Retinal pigment epithelial cell (primary cell): ENCODE measurements at regions not wholly inside any gene's neighbourhood (a gene's known extent, or its start where the extent isn't known, plus 50 kb on each side); places are given as distances from the start of the nearest gene placed in this dataset.

Source experiments
- DNase-seq: peaks from one replicate; pipeline ENCODE4 v3.0.0-alpha.2; 2010; ENCODE audit warnings: low read depth
- H3K4me3 ChIP-seq: 2 replicates; pipeline ENCODE4 v1.5.1; 2011; ENCODE audit warnings: mild to moderate bottlenecking, low read length, control low read depth, moderate library complexity
- TF ChIP-seq, protein P1 (sequence below): conservative IDR thresholded peaks from 2 replicates; pipeline ENCODE4 v1.5.1; 2011; ENCODE audit warnings: low read depth, low read length, control low read depth, inconsistent platforms

DNA sequence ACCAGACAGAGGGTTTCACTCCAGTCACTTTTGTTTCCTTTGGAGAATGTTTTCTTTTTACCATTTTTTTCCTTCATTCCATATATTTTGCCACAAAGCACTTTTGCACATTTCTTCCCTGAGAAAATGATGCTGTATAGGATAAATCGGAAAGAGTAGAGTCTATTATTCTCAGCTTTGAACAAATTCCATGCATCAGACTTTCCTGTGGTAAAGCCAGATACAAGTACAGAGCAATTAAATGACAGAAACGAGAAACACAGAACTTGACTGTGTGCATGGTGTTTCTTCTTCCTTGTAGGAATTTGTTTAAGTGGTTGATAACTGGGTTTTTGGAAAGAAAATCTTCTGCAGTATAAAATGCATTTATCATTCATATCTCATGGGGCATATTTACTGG, 107.4 kb upstream of the CSNK1A1L start:
- H3K4me3 ChIP-seq = no peak overlapping the region
- no peak for DNase-seq
- TF ChIP-seq, protein P1, sequence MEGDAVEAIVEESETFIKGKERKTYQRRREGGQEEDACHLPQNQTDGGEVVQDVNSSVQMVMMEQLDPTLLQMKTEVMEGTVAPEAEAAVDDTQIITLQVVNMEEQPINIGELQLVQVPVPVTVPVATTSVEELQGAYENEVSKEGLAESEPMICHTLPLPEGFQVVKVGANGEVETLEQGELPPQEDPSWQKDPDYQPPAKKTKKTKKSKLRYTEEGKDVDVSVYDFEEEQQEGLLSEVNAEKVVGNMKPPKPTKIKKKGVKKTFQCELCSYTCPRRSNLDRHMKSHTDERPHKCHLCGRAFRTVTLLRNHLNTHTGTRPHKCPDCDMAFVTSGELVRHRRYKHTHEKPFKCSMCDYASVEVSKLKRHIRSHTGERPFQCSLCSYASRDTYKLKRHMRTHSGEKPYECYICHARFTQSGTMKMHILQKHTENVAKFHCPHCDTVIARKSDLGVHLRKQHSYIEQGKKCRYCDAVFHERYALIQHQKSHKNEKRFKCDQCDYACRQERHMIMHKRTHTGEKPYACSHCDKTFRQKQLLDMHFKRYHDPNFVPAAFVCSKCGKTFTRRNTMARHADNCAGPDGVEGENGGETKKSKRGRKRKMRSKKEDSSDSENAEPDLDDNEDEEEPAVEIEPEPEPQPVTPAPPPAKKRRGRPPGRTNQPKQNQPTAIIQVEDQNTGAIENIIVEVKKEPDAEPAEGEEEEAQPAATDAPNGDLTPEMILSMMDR = no peak

DNA sequence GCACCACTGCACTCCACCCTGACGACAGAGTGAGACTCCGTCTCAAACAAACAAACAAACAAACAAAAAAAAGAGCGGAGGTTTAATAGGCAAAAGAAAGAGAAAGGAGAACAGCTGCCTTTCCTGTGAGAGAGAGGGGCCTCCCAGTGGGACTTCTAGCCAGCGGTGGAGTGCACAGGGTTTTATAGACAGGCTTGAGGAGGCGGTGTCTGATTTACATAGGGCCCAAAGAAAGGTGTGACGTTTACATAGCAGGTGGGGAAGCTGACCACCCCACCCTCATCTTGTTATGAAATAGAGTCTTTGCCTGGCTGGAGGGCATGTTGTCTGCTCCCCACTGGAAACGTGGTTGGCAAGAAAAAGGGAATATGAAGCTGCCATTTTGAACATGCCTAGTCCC, 106.0 kb upstream of the CSNK1A1L start:
- DNase-seq = no peak
- H3K4me3 ChIP-seq = no peak overlapping the region
- TF ChIP-seq, protein P1 = no peak

- H3K4me3 ChIP-seq = no peak overlapping the region
- TF ChIP-seq, protein P1 = no peak
- DNase-seq = no peak
These were observed 104.4 kb upstream of the CSNK1A1L start for GRCh38 chr13:37209621-37210580.

GRCh38 chr13:37207691-37208451, 102.4 kb upstream of the CSNK1A1L start:
- H3K4me3 ChIP-seq = no peak overlapping the region
- TF ChIP-seq, protein P1 = no peak
- no peak for DNase-seq

DNA sequence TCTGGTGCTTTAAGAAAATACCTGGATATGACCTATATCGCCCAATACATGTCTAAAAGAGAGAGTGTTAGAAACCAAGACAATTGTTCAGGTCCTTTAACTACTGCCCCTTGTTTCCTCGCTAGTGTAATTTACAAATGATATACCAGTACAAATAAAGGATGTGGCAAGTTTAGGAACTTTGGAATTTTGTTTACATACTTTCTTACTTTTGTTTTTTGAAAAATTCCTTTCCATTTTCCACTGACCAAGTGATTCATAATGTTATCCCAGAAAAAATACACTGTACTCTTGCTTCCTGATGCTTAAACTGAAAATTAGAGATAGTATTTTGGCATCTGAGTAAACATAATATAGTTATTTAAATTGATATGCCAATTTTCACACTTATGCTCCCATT, 96.8 kb upstream of the CSNK1A1L start:
- no peak overlapping the region for H3K4me3 ChIP-seq
- DNase-seq = no peak
- TF ChIP-seq, protein P1 = no peak

GRCh38 chr13:37201081-37201480, 95.6 kb upstream of the CSNK1A1L start:
- no peak overlapping the region for H3K4me3 ChIP-seq
- no peak for DNase-seq
- TF ChIP-seq, protein P1 = no peak
